GM06990 (cell line): ENCODE measurements at regions not wholly inside any gene's neighbourhood (a gene's known extent, or its start where the extent isn't known, plus 50 kb on each side); places are given as distances from the start of the nearest gene placed in this dataset.

ENCODE experiments used
- DNase-seq: peaks from one replicate; pipeline ENCODE4 v3.0.0-alpha.2; 2011; ENCODE audit not compliant: insufficient read length; ENCODE audit errors: extremely low read depth
- H3K27me3 ChIP-seq: replicated peaks from 2 replicates; pipeline ENCODE4 v1.6.0; 2011; ENCODE audit warnings: low read length; ENCODE audit not compliant: control insufficient read depth, insufficient read depth
- H3K36me3 ChIP-seq: 2 replicates; pipeline ENCODE4 v1.5.1; 2011; ENCODE audit warnings: low read length; ENCODE audit not compliant: control insufficient read depth, insufficient read depth
- H3K4me3 ChIP-seq: replicated peaks from 2 replicates; pipeline ENCODE4 v1.5.1; 2011; ENCODE audit warnings: low read depth, mild to moderate bottlenecking, control low read depth, low read length
- CTCF ChIP-seq: IDR thresholded peaks from 2 replicates; pipeline ENCODE4 v1.5.1; 2011; ENCODE audit warnings: low read length, control low read depth, mild to moderate bottlenecking, inconsistent platforms; ENCODE audit not compliant: insufficient read depth, poor library complexity, severe bottlenecking

DNA sequence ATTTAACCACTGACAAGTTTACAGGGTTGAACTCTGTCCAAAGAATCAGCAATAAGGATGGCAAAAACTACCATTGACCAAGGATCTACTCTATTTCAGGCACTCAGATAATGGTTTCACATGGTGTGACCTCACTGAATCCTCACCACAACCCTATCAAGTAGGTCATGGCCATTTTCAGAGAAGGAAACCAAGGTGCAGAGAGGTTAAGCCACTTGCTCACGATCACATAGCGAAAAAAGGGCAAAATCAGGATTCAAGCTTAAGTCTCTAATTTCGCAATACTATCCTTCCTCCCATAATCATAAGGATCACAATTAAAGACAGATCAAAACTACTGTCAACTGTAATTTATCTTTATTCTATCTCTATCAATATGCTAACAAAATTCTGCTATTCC is 191.0 kb upstream of the AFF2 start:
- TF ChIP-seq CTCF = no peak
- Histone ChIP-seq H3K27me3 (no peaks in the 10 kb centered on the region), H3K4me3 (no peak overlapping the region), H3K36me3 (no peaks in the 10 kb centered on the region)
- no peak for DNase-seq

GRCh38 chrX:148310426-148311165 is 189.8 kb upstream of the AFF2 start:
- Histone ChIP-seq H3K27me3 (no peaks in the 10 kb centered on the region), H3K4me3 (no peak overlapping the region), H3K36me3 (no peaks in the 10 kb centered on the region)
- TF ChIP-seq CTCF = no peak
- no peak for DNase-seq

DNA sequence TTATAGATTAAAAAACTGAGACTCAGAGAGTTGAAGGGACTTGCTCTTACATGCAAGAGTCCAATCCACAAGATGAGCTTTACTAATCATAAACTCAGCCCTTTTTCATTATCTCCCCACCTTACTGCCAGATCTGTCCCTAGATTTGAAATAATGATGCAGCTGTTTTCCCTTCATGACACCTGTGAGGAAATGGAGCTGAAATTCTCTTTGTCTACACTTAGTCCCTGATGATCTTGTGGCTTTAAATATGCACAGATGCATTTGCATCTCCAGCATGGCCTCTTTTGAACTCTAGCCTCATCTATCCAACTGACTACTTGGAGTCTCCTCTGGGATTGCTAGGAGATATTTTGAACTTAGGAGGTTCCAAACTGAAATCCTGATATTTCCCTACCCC is 188.9 kb upstream of the AFF2 start:
- Histone ChIP-seq H3K27me3 (no peaks in the 10 kb centered on the region), H3K4me3 (no peak overlapping the region), H3K36me3 (no peaks in the 10 kb centered on the region)
- no peak for DNase-seq
- TF ChIP-seq CTCF = no peak

DNA sequence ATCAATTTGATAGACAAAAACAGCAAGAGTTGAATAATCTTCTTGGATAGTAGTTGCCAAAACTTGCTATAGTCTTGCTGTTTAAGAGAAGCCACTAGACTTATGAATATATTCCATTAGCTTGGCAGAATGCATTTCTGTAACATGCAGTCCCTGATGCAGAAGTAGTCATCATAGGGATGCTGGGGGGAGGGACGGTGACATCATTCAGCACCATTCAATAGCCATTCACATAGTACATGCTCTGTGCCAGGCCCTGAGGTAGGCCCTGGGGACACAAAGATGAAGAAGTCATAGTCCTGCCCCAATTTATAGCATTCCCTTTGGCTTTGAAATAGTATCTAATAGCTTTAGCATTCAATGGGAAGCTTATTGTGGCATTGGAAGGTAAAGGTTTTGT is 185.5 kb upstream of the AFF2 start:
- TF ChIP-seq CTCF = no peak
- Histone ChIP-seq H3K36me3 (no peaks in the 10 kb centered on the region), H3K4me3 (no peak overlapping the region), H3K27me3 (no peaks in the 10 kb centered on the region)
- DNase-seq = no peak

DNA sequence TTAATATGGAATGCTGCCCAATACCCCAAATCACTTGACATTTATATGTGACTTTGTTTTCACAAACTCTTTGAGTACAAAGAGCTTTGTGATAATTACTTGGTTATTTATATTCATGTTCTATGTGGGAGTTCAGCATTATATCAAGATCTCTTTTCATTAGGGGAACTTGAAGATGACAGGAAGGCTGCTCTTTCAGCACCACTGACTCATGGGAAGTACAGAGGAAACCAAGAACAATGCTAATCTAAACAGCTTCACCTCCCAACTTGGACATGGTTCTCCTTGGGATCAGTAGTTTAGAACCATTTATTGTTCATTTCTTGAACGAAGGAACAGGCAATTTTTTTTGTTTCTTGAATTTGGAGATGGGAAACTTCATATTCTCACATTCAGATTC is 184.0 kb upstream of the AFF2 start:
- Histone ChIP-seq H3K27me3 (no peaks in the 10 kb centered on the region), H3K4me3 (no peak overlapping the region), H3K36me3 (no peaks in the 10 kb centered on the region)
- TF ChIP-seq CTCF = no peak
- DNase-seq = no peak

DNA sequence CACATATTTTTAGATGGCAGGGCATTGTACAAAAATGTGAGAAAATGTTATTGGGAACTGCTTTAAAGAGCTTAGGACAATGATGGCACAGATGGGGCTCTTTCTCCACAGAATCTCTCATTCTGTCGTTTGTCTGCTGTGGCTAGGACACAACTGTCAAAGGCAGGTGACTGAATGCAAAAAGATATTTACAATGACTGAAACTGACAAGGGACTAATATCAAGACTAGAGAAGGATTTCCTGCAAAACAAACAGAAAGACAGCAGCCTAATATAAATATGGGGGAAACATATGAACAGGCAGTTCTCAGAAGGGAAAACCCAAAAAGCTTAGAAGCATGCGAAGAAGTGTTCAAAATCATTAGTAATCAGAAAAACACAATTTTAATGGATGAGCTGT is 177.5 kb upstream of the AFF2 start:
- Histone ChIP-seq H3K4me3 (no peak overlapping the region), H3K27me3 (no peaks in the 10 kb centered on the region), H3K36me3 (no peaks in the 10 kb centered on the region)
- no peak for DNase-seq
- no peak for TF ChIP-seq CTCF
